ENCODE measurements at regions not wholly inside any gene's neighbourhood (a gene's known extent, or its start where the extent isn't known, plus 50 kb on each side); places are given as distances from the start of the nearest gene placed in this dataset.

DNA sequence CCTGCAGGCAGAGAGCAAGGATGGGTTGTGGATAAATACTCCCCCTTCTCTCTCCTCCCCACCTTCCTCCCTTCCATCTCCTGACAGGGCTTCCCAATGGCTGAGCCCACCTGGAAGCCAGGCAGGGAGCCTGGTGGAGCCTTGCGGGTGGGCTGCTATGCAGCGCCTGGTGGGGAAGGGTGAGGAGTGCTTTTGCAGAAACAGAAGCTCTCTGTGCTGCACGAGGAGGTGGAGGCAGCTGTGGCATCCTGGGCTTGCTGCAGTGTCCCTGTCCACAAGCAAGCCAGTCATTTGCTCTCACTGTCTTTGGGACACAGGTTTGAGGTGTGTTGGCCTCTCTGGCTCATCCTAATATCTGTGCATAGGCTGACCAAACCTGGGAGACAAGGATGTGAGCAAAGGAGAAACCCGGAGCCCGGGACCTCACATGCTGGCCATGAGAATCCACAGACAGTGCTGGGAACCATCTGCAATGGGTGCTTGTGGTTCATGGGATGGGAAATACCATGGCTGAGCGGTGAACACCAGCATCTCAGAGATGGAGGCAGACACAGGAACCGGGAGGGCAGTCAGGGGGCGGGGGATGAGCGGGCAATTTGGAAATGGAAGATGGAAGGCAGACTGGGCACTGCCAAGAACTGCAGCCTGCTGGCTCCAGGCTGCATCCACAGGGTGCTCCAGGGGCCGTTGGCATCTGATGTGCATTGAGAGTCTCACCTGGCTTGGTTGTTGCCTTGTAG is 364.2 kb downstream of the GLRX3 start:
- Histone ChIP-seq H3K27me3 (replicated peaks; ENCODE audit: insufficient read depth) (no peaks in the 10 kb centered on the region), H3K36me3 (no peaks in the 10 kb centered on the region), H3K9me3 (no peaks in the 10 kb centered on the region), H3K4me3 (no peak overlapping the region), H3K4me1 (replicated peaks) (no peaks in the 10 kb centered on the region), H3K27ac (no peak overlapping the region)
- intact Hi-C loops (cut with DNase I), result no loop called here
- 78% methylated on average over 10 of the region's 10 CpGs for WGBS
- no peak for DNase-seq (ENCODE audit: low spot score)
- TF ChIP-seq, protein P1, sequence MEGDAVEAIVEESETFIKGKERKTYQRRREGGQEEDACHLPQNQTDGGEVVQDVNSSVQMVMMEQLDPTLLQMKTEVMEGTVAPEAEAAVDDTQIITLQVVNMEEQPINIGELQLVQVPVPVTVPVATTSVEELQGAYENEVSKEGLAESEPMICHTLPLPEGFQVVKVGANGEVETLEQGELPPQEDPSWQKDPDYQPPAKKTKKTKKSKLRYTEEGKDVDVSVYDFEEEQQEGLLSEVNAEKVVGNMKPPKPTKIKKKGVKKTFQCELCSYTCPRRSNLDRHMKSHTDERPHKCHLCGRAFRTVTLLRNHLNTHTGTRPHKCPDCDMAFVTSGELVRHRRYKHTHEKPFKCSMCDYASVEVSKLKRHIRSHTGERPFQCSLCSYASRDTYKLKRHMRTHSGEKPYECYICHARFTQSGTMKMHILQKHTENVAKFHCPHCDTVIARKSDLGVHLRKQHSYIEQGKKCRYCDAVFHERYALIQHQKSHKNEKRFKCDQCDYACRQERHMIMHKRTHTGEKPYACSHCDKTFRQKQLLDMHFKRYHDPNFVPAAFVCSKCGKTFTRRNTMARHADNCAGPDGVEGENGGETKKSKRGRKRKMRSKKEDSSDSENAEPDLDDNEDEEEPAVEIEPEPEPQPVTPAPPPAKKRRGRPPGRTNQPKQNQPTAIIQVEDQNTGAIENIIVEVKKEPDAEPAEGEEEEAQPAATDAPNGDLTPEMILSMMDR (IDR thresholded peaks at IDR 0.05), result no peak
- TF ChIP-seq POLR2A (IDR thresholded peaks at IDR 0.05) (no peak), POLR2AphosphoS5 (IDR thresholded peaks at IDR 0.05) (no peak)

DNA sequence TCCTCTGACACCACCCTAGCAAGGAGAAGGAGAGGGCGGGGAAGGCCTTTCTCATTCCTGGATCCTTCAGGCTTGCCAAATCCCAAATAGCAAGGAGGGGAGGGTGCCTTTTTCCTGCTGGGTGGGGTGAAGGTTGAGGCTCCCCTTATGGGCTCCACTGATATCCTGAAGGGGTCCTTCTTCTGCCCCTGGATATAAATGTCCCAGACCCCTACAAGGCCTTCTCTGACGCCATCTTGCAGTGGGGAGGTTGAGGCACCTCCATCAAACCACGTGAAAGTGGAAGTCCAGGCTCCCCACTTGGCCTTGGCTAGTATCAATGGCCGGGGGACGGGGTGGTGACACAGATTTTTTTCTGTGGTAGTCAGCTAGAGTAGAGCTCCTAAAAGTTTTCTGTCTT is 371.3 kb downstream of the GLRX3 start:
- intact Hi-C loops (cut with DNase I), result no loop called here

DNA sequence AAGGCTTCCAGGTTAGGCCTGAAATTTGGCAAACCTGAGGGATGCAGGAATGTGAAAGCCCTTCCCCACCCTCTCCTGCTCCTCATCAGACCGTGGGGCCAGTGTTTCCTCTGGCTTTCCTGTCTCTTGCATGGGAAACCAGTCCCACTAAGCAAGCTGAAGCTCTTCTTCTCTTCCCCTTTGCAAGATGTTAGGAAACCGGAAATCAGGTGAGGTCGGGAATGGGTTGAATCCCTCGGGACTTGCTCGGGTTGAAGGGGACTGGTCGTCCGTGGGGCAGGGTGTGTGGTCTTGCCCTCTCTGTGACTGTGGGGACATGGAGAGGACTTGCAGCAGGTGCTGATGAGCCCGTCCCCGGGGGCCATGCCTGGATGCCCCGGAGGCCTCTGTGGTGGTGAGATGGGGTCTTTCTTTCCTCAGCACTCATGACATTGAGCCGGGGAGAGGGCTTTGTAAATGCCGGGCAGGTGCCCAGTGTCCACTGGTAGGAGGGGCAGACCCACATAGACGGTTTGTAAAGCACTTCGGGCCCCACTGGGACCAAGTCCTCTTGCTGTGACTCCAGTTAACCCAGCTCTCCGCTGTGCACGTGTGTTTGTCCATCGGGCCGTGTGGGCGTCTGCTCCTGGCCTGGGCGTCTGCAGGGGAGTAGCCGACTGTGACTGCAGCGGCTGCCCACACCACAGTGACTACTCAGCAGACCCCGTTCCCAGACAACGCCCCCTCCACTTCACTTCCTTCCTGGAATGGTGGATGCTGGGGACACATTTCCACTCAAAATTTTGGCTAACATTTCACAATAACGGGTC is 373.9 kb downstream of the GLRX3 start:
- Histone ChIP-seq H3K9me3 (no peaks in the 10 kb centered on the region), H3K27ac (no peak overlapping the region), H3K4me3 (no peak overlapping the region), H3K4me1 (replicated peaks) (no peaks in the 10 kb centered on the region), H3K36me3 (no peaks in the 10 kb centered on the region), H3K27me3 (replicated peaks; ENCODE audit: insufficient read depth) (no peaks in the 10 kb centered on the region)
- TF ChIP-seq POLR2AphosphoS5 (IDR thresholded peaks at IDR 0.05), result no peak
- TF ChIP-seq, protein P1 (IDR thresholded peaks at IDR 0.05), result no peak
- no peak for DNase-seq (ENCODE audit: low spot score)
- intact Hi-C loops (cut with DNase I), result no loop called here
- 86% methylated on average over 23 of the region's 25 CpGs for WGBS

More for the DNA sequence above, 371.3 kb downstream of the GLRX3 start:
- Histone ChIP-seq H3K27ac (no peak overlapping the region), H3K36me3 (no peaks in the 10 kb centered on the region), H3K9me3 (no peaks in the 10 kb centered on the region), H3K4me1 (replicated peaks) (no peaks in the 10 kb centered on the region), H3K27me3 (replicated peaks; ENCODE audit: insufficient read depth) (no peaks in the 10 kb centered on the region), H3K4me3 (no peak overlapping the region)
- no peak for TF ChIP-seq POLR2AphosphoS5 (IDR thresholded peaks at IDR 0.05)
- TF ChIP-seq, protein P1 (IDR thresholded peaks at IDR 0.05), result no peak
- TF ChIP-seq POLR2A (IDR thresholded peaks at IDR 0.05), result no peak
- no peak for DNase-seq (ENCODE audit: low spot score)
- WGBS, result 65% methylated on average over 5 of the region's 5 CpGs

DNA sequence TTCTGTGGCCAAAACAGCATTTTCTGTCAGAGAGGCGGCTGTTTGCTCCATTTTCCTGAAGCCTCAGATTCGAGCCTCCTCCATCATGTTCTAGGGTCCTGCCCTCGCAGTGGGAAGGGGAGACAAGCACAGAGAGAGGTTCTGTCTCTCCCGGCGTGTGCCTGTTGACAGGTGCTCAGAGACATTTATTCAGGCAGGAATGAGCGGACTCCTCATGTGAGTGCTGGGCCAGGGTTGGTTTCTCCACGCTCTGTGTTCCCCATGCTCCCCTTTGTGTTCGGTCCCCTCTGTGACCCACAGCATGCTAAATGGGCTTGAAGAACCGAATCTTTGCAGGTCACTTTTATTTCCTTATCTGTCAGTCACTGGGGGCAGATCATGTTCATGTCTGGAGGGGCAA is 374.6 kb downstream of the GLRX3 start:
- H3K36me3 ChIP-seq, result no peaks in the 10 kb centered on the region
- 83% methylated on average over 9 of the region's 9 CpGs for whole genome bisulfite sequencing

More for the DNA sequence above, 374.6 kb downstream of the GLRX3 start:
- no peak overlapping the region for H3K27ac ChIP-seq
- no peak overlapping the region for H3K4me3 ChIP-seq
- no peaks in the 10 kb centered on the region for H3K9me3 ChIP-seq
- DNase-seq (ENCODE audit: low spot score), result no peak
- TF ChIP-seq, protein P1 (IDR thresholded peaks at IDR 0.05), result no peak
- TF ChIP-seq POLR2AphosphoS5 (IDR thresholded peaks at IDR 0.05) (no peak), POLR2A (IDR thresholded peaks at IDR 0.05) (no peak)
- intact Hi-C loops (cut with DNase I), result no loop called here
- no peaks in the 10 kb centered on the region for H3K27me3 ChIP-seq (replicated peaks; ENCODE audit: insufficient read depth)
- no peaks in the 10 kb centered on the region for H3K4me1 ChIP-seq (replicated peaks)
